ENCODE measurements at regions not wholly inside any gene's neighbourhood (a gene's known extent, or its start where the extent isn't known, plus 50 kb on each side); places are given as distances from the start of the nearest gene placed in this dataset.

GRCh38 chr2:4840791-4841190, 851.4 kb upstream of the SOX11 start:
- no peaks in the 10 kb centered on the region for H3K4me1 Mint-ChIP-seq (ENCODE audit: low read depth)
- no peak overlapping the region for H3K27ac Mint-ChIP-seq (ENCODE audit: unreplicated experiment)
- no peaks in the 10 kb centered on the region for H3K36me3 Mint-ChIP-seq (ENCODE audit: low read depth)
- TF ChIP-seq CTCF (IDR thresholded peaks at IDR 0.05), result no peak
- H3K4me3 Mint-ChIP-seq (ENCODE audit: unreplicated experiment), result no peak overlapping the region
- DNase-seq (ENCODE audit: low spot score), result no peak
- H3K27me3 Mint-ChIP-seq (ENCODE audit: low read depth), result peaks cover 13% of the 10 kb centered on the region
- H3K9me3 Mint-ChIP-seq (ENCODE audit: low read depth), result no peaks in the 10 kb centered on the region

- Mint-ChIP-seq H3K36me3 (ENCODE audit: low read depth) (no peaks in the 10 kb centered on the region), H3K27me3 (ENCODE audit: low read depth) (peaks cover 13% of the 10 kb centered on the region), H3K9me3 (ENCODE audit: low read depth) (no peaks in the 10 kb centered on the region), H3K4me3 (ENCODE audit: unreplicated experiment) (no peak overlapping the region), H3K4me1 (ENCODE audit: low read depth) (no peaks in the 10 kb centered on the region), H3K27ac (ENCODE audit: unreplicated experiment) (no peak overlapping the region)
- TF ChIP-seq CTCF (IDR thresholded peaks at IDR 0.05), result no peak
- DNase-seq (ENCODE audit: low spot score), result no peak
Observed at GRCh38 chr2:4844881-4845280, 847.3 kb upstream of the SOX11 start.

- Mint-ChIP-seq H3K36me3 (ENCODE audit: low read depth) (no peaks in the 10 kb centered on the region), H3K27me3 (ENCODE audit: low read depth) (no peaks in the 10 kb centered on the region), H3K27ac (ENCODE audit: unreplicated experiment) (no peak overlapping the region)
Observed at GRCh38 chr2:4862031-4862430, 830.2 kb upstream of the SOX11 start.

GRCh38 chr2:4866198-4866597, 826.0 kb upstream of the SOX11 start:
- no peak for DNase-seq (ENCODE audit: low spot score)
- Mint-ChIP-seq H3K4me3 (ENCODE audit: unreplicated experiment) (no peak overlapping the region), H3K9me3 (ENCODE audit: low read depth) (peaks cover 4% of the 10 kb centered on the region), H3K4me1 (ENCODE audit: low read depth) (no peaks in the 10 kb centered on the region), H3K27me3 (ENCODE audit: low read depth) (no peaks in the 10 kb centered on the region), H3K27ac (ENCODE audit: unreplicated experiment) (no peak overlapping the region), H3K36me3 (ENCODE audit: low read depth) (no peaks in the 10 kb centered on the region)
- TF ChIP-seq CTCF (IDR thresholded peaks at IDR 0.05), result no peak

More at GRCh38 chr2:4862031-4862430, 830.2 kb upstream of the SOX11 start:
- Mint-ChIP-seq H3K9me3 (ENCODE audit: low read depth) (peaks cover 5% of the 10 kb centered on the region), H3K4me1 (ENCODE audit: low read depth) (no peaks in the 10 kb centered on the region), H3K4me3 (ENCODE audit: unreplicated experiment) (no peak overlapping the region)
- DNase-seq (ENCODE audit: low spot score), result no peak
- TF ChIP-seq CTCF (IDR thresholded peaks at IDR 0.05), result no peak

GRCh38 chr2:4868466-4868865, 823.7 kb upstream of the SOX11 start:
- H3K27me3 Mint-ChIP-seq (ENCODE audit: low read depth), result no peaks in the 10 kb centered on the region
- H3K9me3 Mint-ChIP-seq (ENCODE audit: low read depth), result no peaks in the 10 kb centered on the region
- no peak for DNase-seq (ENCODE audit: low spot score)
- TF ChIP-seq CTCF (IDR thresholded peaks at IDR 0.05), result no peak
- no peak overlapping the region for H3K27ac Mint-ChIP-seq (ENCODE audit: unreplicated experiment)
- no peak overlapping the region for H3K4me3 Mint-ChIP-seq (ENCODE audit: unreplicated experiment)
- H3K36me3 Mint-ChIP-seq (ENCODE audit: low read depth), result no peaks in the 10 kb centered on the region
- no peaks in the 10 kb centered on the region for H3K4me1 Mint-ChIP-seq (ENCODE audit: low read depth)
